Uterus (tissue), 2 donors: ENCODE measurements at regions not wholly inside any gene's neighbourhood (a gene's known extent, or its start where the extent isn't known, plus 50 kb on each side); places are given as distances from the start of the nearest gene placed in this dataset.

Experiments used
- POLR2A ChIP-seq, 2 donors: fragments of 450-650 bp; IDR thresholded peaks; one replicate each; pipeline ENCODE4 v1.6.1; 2016; ENCODE audit warnings: antibody characterized with exemption in 2 of 2, mild to moderate bottlenecking in 1 of 2, moderate library complexity in 1 of 2
- TF ChIP-seq, protein P1 (sequence below), 4 experiments: fragments of 200-600 bp in 2 of 4; fragments of 450-650 bp in 2 of 4; sonication (generic) in 2 of 4; IDR thresholded peaks; one replicate each; pipeline ENCODE4 v1.5.1; 2016 to 2019; ENCODE audit warnings: antibody characterized with exemption in 4 of 4, mild to moderate bottlenecking in 2 of 4, moderate library complexity in 1 of 4

DNA sequence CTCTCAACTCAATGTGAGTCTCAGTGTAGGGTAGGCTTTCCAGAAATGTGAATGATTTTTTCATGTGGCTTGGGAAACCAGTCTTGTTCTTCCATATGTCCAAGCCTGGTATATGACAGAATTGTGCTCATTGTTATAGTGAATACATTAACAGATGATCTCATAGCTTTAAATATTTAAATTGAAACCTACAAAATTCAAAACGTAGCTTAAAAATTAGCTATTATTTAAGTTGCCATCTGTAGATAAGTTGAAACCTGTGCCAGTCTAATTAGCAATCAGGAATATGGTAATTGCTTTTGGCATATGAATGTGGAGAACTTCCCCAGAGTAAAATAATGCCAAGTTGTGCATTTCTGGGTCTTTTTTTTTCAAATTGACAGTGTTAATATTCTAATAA lies 891.6 kb upstream of the SEL1L start:
- TF ChIP-seq, protein P1, sequence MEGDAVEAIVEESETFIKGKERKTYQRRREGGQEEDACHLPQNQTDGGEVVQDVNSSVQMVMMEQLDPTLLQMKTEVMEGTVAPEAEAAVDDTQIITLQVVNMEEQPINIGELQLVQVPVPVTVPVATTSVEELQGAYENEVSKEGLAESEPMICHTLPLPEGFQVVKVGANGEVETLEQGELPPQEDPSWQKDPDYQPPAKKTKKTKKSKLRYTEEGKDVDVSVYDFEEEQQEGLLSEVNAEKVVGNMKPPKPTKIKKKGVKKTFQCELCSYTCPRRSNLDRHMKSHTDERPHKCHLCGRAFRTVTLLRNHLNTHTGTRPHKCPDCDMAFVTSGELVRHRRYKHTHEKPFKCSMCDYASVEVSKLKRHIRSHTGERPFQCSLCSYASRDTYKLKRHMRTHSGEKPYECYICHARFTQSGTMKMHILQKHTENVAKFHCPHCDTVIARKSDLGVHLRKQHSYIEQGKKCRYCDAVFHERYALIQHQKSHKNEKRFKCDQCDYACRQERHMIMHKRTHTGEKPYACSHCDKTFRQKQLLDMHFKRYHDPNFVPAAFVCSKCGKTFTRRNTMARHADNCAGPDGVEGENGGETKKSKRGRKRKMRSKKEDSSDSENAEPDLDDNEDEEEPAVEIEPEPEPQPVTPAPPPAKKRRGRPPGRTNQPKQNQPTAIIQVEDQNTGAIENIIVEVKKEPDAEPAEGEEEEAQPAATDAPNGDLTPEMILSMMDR (IDR thresholded peaks at IDR 0.05), result no peak
- TF ChIP-seq POLR2A (IDR thresholded peaks at IDR 0.05), result no peak
